ENCODE measurements at regions not wholly inside any gene's neighbourhood (a gene's known extent, or its start where the extent isn't known, plus 50 kb on each side); places are given as distances from the start of the nearest gene placed in this dataset.
"Not testable (repeated sequence)": the region's sequence is repeated elsewhere in the genome, so short reads cannot be mapped to it uniquely, and the experiment has no call there.

- DNase-seq, result no peak
Measured at GRCh38 chr4:66357316-66357715, 687.0 kb upstream of the EPHA5 start.

- no peak for DNase-seq
Measured at GRCh38 chr4:66355328-66355727, 685.0 kb upstream of the EPHA5 start.

- no peak for DNase-seq
Measured at GRCh38 chr4:66351761-66352160, 681.5 kb upstream of the EPHA5 start.

GRCh38 chr4:66340286-66340893 is 670.1 kb upstream of the EPHA5 start:
- no peak for DNase-seq

- DNase-seq, result no peak
Measured at GRCh38 chr4:66339007-66339406, 668.7 kb upstream of the EPHA5 start.

- no peak for DNase-seq
Measured at GRCh38 chr4:66331761-66332160, 661.5 kb upstream of the EPHA5 start.

GRCh38 chr4:66330125-66330524 is 659.8 kb upstream of the EPHA5 start:
- DNase-seq, result no peak

GRCh38 chr4:66328803-66329574 is 658.7 kb upstream of the EPHA5 start:
- no peak for DNase-seq

GRCh38 chr4:66307641-66308438 is 637.6 kb upstream of the EPHA5 start:
- DNase-seq, result peak; percentile 12

GRCh38 chr4:66300336-66300934 is 630.1 kb upstream of the EPHA5 start:
- no peak for DNase-seq

- no peak for DNase-seq
Measured at GRCh38 chr4:66298569-66298968, 628.3 kb upstream of the EPHA5 start.

- DNase-seq, result no peak
Measured at GRCh38 chr4:66297703-66298102, 627.4 kb upstream of the EPHA5 start.

- DNase-seq, result no peak
Measured at GRCh38 chr4:66294638-66295037, 624.3 kb upstream of the EPHA5 start.

GRCh38 chr4:66284991-66285451 is 614.7 kb upstream of the EPHA5 start:
- no peak for DNase-seq

GRCh38 chr4:66279084-66279483 is 608.8 kb upstream of the EPHA5 start:
- DNase-seq, result no peak

- DNase-seq, result no peak
Measured at GRCh38 chr4:66275411-66276038, 605.2 kb upstream of the EPHA5 start.

GRCh38 chr4:66273110-66273509 is 602.8 kb upstream of the EPHA5 start:
- DNase-seq, result no peak

GRCh38 chr4:66270356-66270755 is 600.1 kb upstream of the EPHA5 start:
- not testable (repeated sequence) for DNase-seq

GRCh38 chr4:66266554-66266953 is 596.3 kb upstream of the EPHA5 start:
- DNase-seq, result not testable (repeated sequence)

GRCh38 chr4:66266035-66266434 is 595.7 kb upstream of the EPHA5 start:
- no peak for DNase-seq

GRCh38 chr4:66252291-66252690 is 582.0 kb upstream of the EPHA5 start:
- DNase-seq, result no peak

GRCh38 chr4:66246643-66247042 is 576.4 kb upstream of the EPHA5 start:
- DNase-seq, result no peak

- no peak for DNase-seq
Measured at GRCh38 chr4:66235876-66236275, 565.6 kb upstream of the EPHA5 start.
